ENCODE measurements at regions not wholly inside any gene's neighbourhood (a gene's known extent, or its start where the extent isn't known, plus 50 kb on each side); places are given as distances from the start of the nearest gene placed in this dataset.

DNA sequence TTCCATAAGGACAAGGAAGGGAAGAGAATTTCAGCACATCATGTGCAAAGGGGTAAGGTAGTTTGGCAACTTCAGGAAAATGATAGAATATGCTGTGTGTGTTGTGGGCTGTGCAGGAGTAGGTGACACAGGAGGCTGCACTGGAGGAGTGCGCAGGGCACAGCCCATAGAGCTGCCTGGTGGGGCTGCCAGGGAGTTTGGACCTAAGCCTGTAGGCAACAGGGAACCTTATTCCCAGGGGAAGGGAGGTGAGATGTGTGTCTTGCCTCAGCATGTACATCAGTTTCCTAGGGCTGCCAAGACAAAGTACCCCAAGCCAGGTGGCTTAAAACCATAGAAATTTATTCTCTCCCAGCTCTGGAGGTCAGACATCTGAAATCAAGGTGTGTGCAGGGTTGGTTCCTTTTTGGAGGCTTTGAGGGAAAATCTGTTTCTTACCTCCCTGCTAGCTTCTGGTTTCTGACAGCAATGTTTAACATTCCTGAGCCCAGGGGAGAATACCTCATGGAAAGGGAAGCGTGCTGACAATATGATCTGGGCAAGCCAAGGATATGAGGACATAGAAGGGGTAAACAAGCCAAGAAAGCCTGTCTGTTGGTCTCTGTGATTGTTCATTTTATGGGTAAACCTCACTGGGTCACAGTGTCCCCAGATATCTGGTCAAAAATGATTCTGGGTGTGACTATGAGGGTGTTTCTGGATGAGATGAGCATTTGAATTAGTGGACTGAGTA lies 174.0 kb upstream of the NTF3 start:
- DNase-seq (ENCODE audit: low read depth in 6 of 9, low spot score in 9 of 9): no peak
- Histone ChIP-seq H3K27me3 (ENCODE audit: control insufficient read depth in 2 of 2, insufficient read depth in 1 of 2, low read length in 1 of 2) (no peaks in the 10 kb centered on the region), H3K9me3 (ENCODE audit: control insufficient read depth in 2 of 2, insufficient read depth in 1 of 2, low read length in 1 of 2) (no peaks in the 10 kb centered on the region), H3K4me3 (ENCODE audit: low read length in 2 of 2) (no peak overlapping the region), H3K4me1 (ENCODE audit: control insufficient read depth in 2 of 2, insufficient read depth in 2 of 2, low read length in 2 of 2) (no peaks in the 10 kb centered on the region), H3K36me3 (ENCODE audit: control insufficient read depth in 2 of 2, insufficient read depth in 2 of 2, low read length in 1 of 2) (no peaks in the 10 kb centered on the region), H3K27ac (ENCODE audit: low read depth in 1 of 2, low read length in 1 of 2) (no peak overlapping the region)
- WGBS: 94% methylated on average over 2 of the region's 2 CpGs

DNA sequence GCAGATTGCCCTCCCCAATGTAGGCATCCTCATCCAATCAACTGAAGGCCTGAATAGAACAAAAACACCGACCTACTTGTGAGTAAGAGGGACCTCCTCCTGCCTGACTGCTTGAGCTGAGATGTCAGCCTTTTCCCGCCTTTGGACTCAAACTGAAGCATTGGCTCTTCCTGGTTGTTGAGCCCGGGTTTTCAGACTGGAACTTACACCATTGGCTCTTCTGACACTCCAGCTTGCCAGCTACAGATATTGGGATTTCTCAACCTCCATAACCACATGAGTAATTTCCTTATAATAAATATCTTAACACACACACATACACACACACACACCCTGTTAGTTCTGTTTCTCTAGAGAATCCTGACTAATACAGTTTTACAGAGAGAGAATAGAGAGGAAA lies 173.4 kb upstream of the NTF3 start:
- Histone ChIP-seq H3K9me3 (ENCODE audit: control insufficient read depth in 2 of 2, insufficient read depth in 1 of 2, low read length in 1 of 2) (no peaks in the 10 kb centered on the region), H3K4me3 (ENCODE audit: low read length in 2 of 2) (no peak overlapping the region), H3K27me3 (ENCODE audit: control insufficient read depth in 2 of 2, insufficient read depth in 1 of 2, low read length in 1 of 2) (no peaks in the 10 kb centered on the region), H3K4me1 (ENCODE audit: control insufficient read depth in 2 of 2, insufficient read depth in 2 of 2, low read length in 2 of 2) (no peaks in the 10 kb centered on the region), H3K27ac (ENCODE audit: low read depth in 1 of 2, low read length in 1 of 2) (no peak overlapping the region), H3K36me3 (ENCODE audit: control insufficient read depth in 2 of 2, insufficient read depth in 2 of 2, low read length in 1 of 2) (no peaks in the 10 kb centered on the region)
- DNase-seq (ENCODE audit: low read depth in 6 of 9, low spot score in 9 of 9): no peak
- 88% methylated on average over 3 of the region's 3 CpGs for whole genome bisulfite sequencing

GRCh38 chr12:5258926-5259325 lies 173.0 kb upstream of the NTF3 start:
- Histone ChIP-seq H3K27me3 (ENCODE audit: control insufficient read depth in 2 of 2, insufficient read depth in 1 of 2, low read length in 1 of 2) (no peaks in the 10 kb centered on the region), H3K4me1 (ENCODE audit: control insufficient read depth in 2 of 2, insufficient read depth in 2 of 2, low read length in 2 of 2) (no peaks in the 10 kb centered on the region)

DNA sequence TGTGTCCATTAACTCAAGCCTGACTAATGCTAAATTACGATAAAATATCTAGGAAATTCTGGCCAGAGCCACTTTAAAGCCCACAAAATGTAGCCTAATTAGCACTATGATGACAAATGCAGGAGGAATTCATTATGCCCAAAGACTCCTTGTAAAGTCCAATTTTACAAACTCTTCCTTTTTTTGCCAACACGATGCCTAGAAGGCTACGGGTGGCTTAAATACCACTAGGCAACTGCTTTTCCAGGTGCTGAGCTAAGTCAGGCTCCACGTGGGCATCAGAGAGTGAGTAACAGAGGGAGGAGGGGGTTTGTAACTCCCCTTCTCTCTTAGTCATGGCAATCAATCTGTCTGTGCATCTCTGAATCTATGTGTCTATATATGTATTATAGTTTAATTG lies 172.4 kb upstream of the NTF3 start:
- H3K27me3 ChIP-seq (ENCODE audit: control insufficient read depth in 2 of 2, insufficient read depth in 1 of 2, low read length in 1 of 2): no peaks in the 10 kb centered on the region
- H3K9me3 ChIP-seq (ENCODE audit: control insufficient read depth in 2 of 2, insufficient read depth in 1 of 2, low read length in 1 of 2): no peaks in the 10 kb centered on the region
- H3K4me1 ChIP-seq (ENCODE audit: control insufficient read depth in 2 of 2, insufficient read depth in 2 of 2, low read length in 2 of 2): no peaks in the 10 kb centered on the region
- no peak overlapping the region for H3K4me3 ChIP-seq (ENCODE audit: low read length in 2 of 2)
- H3K36me3 ChIP-seq (ENCODE audit: control insufficient read depth in 2 of 2, insufficient read depth in 2 of 2, low read length in 1 of 2): no peaks in the 10 kb centered on the region
- H3K27ac ChIP-seq (ENCODE audit: low read depth in 1 of 2, low read length in 1 of 2): no peak overlapping the region
- WGBS: 69% methylated on average over 4 of the region's 4 CpGs
- DNase-seq (ENCODE audit: low read depth in 6 of 9, low spot score in 9 of 9): no peak

More at GRCh38 chr12:5258926-5259325, 173.0 kb upstream of the NTF3 start:
- Histone ChIP-seq H3K9me3 (ENCODE audit: control insufficient read depth in 2 of 2, insufficient read depth in 1 of 2, low read length in 1 of 2) (no peaks in the 10 kb centered on the region), H3K27ac (ENCODE audit: low read depth in 1 of 2, low read length in 1 of 2) (no peak overlapping the region), H3K36me3 (ENCODE audit: control insufficient read depth in 2 of 2, insufficient read depth in 2 of 2, low read length in 1 of 2) (no peaks in the 10 kb centered on the region), H3K4me3 (ENCODE audit: low read length in 2 of 2) (no peak overlapping the region)
- no peak for DNase-seq (ENCODE audit: low read depth in 6 of 9, low spot score in 9 of 9)
- 91% methylated on average over 6 of the region's 6 CpGs for WGBS

GRCh38 chr12:5260086-5260485 lies 171.8 kb upstream of the NTF3 start:
- Histone ChIP-seq H3K36me3 (ENCODE audit: control insufficient read depth in 2 of 2, insufficient read depth in 2 of 2, low read length in 1 of 2) (no peaks in the 10 kb centered on the region), H3K4me1 (ENCODE audit: control insufficient read depth in 2 of 2, insufficient read depth in 2 of 2, low read length in 2 of 2) (no peaks in the 10 kb centered on the region), H3K4me3 (ENCODE audit: low read length in 2 of 2) (no peak overlapping the region), H3K9me3 (ENCODE audit: control insufficient read depth in 2 of 2, insufficient read depth in 1 of 2, low read length in 1 of 2) (no peaks in the 10 kb centered on the region), H3K27me3 (ENCODE audit: control insufficient read depth in 2 of 2, insufficient read depth in 1 of 2, low read length in 1 of 2) (no peaks in the 10 kb centered on the region), H3K27ac (ENCODE audit: low read depth in 1 of 2, low read length in 1 of 2) (no peak overlapping the region)
- WGBS: 7% methylated on average over 3 of the region's 3 CpGs
- no peak for DNase-seq (ENCODE audit: low read depth in 6 of 9, low spot score in 9 of 9)

GRCh38 chr12:5260591-5261086 lies 171.3 kb upstream of the NTF3 start:
- Histone ChIP-seq H3K27me3 (ENCODE audit: control insufficient read depth in 2 of 2, insufficient read depth in 1 of 2, low read length in 1 of 2) (no peaks in the 10 kb centered on the region), H3K27ac (ENCODE audit: low read depth in 1 of 2, low read length in 1 of 2) (no peak overlapping the region), H3K4me3 (ENCODE audit: low read length in 2 of 2) (no peak overlapping the region), H3K36me3 (ENCODE audit: control insufficient read depth in 2 of 2, insufficient read depth in 2 of 2, low read length in 1 of 2) (no peaks in the 10 kb centered on the region), H3K9me3 (ENCODE audit: control insufficient read depth in 2 of 2, insufficient read depth in 1 of 2, low read length in 1 of 2) (no peaks in the 10 kb centered on the region), H3K4me1 (ENCODE audit: control insufficient read depth in 2 of 2, insufficient read depth in 2 of 2, low read length in 2 of 2) (no peaks in the 10 kb centered on the region)
- DNase-seq (ENCODE audit: low read depth in 6 of 9, low spot score in 9 of 9): no peak
- 88% methylated on average over 1 of the region's 1 CpG for WGBS

- Histone ChIP-seq H3K27ac (ENCODE audit: low read depth in 1 of 2, low read length in 1 of 2) (no peak overlapping the region), H3K27me3 (ENCODE audit: control insufficient read depth in 2 of 2, insufficient read depth in 1 of 2, low read length in 1 of 2) (no peaks in the 10 kb centered on the region), H3K36me3 (ENCODE audit: control insufficient read depth in 2 of 2, insufficient read depth in 2 of 2, low read length in 1 of 2) (no peaks in the 10 kb centered on the region), H3K9me3 (ENCODE audit: control insufficient read depth in 2 of 2, insufficient read depth in 1 of 2, low read length in 1 of 2) (no peaks in the 10 kb centered on the region), H3K4me1 (ENCODE audit: control insufficient read depth in 2 of 2, insufficient read depth in 2 of 2, low read length in 2 of 2) (no peaks in the 10 kb centered on the region), H3K4me3 (ENCODE audit: low read length in 2 of 2) (no peak overlapping the region)
- WGBS: 96% methylated on average over 1 of the region's 1 CpG
- no peak for DNase-seq (ENCODE audit: low read depth in 6 of 9, low spot score in 9 of 9)
Measured at GRCh38 chr12:5262450-5262849, 169.5 kb upstream of the NTF3 start.

DNA sequence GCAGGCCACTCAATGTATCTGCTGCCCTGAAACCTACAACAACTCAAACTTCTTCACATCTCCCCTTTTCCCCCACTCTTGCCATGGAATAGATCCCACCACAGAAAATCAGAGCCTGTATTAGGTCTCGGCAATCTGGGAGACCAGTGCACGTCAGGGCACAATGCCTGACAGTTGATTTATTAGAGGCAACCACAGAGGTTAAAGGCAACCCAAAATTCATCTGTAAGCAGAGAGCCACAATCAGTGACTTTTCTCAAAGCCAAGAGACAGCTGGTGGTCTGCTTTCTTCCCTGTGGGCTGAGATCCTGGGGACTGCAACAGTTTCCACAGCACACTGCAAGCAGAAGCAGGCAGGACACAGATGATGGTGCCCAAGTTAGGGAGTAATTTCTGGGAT lies 169.0 kb upstream of the NTF3 start:
- Histone ChIP-seq H3K9me3 (ENCODE audit: control insufficient read depth in 2 of 2, insufficient read depth in 1 of 2, low read length in 1 of 2) (no peaks in the 10 kb centered on the region), H3K27me3 (ENCODE audit: control insufficient read depth in 2 of 2, insufficient read depth in 1 of 2, low read length in 1 of 2) (no peaks in the 10 kb centered on the region), H3K4me3 (ENCODE audit: low read length in 2 of 2) (no peak overlapping the region), H3K36me3 (ENCODE audit: control insufficient read depth in 2 of 2, insufficient read depth in 2 of 2, low read length in 1 of 2) (no peaks in the 10 kb centered on the region), H3K27ac (ENCODE audit: low read depth in 1 of 2, low read length in 1 of 2) (no peak overlapping the region), H3K4me1 (ENCODE audit: control insufficient read depth in 2 of 2, insufficient read depth in 2 of 2, low read length in 2 of 2) (no peaks in the 10 kb centered on the region)
- DNase-seq (ENCODE audit: low read depth in 6 of 9, low spot score in 9 of 9): no peak
- 17% methylated on average over 2 of the region's 2 CpGs for WGBS

GRCh38 chr12:5264006-5264405 lies 167.9 kb upstream of the NTF3 start:
- 74% methylated on average over 2 of the region's 2 CpGs for WGBS
- H3K4me1 ChIP-seq (ENCODE audit: control insufficient read depth in 2 of 2, insufficient read depth in 2 of 2, low read length in 2 of 2): no peaks in the 10 kb centered on the region
- H3K36me3 ChIP-seq (ENCODE audit: control insufficient read depth in 2 of 2, insufficient read depth in 2 of 2, low read length in 1 of 2): no peaks in the 10 kb centered on the region
- no peak for DNase-seq (ENCODE audit: low read depth in 6 of 9, low spot score in 9 of 9)
- no peaks in the 10 kb centered on the region for H3K27me3 ChIP-seq (ENCODE audit: control insufficient read depth in 2 of 2, insufficient read depth in 1 of 2, low read length in 1 of 2)
- H3K27ac ChIP-seq (ENCODE audit: low read depth in 1 of 2, low read length in 1 of 2): no peak overlapping the region
- no peak overlapping the region for H3K4me3 ChIP-seq (ENCODE audit: low read length in 2 of 2)
- no peaks in the 10 kb centered on the region for H3K9me3 ChIP-seq (ENCODE audit: control insufficient read depth in 2 of 2, insufficient read depth in 1 of 2, low read length in 1 of 2)

Data from thymus (tissue), 11 donors.